Naive thymus-derived CD8-positive, alpha-beta T cell (primary cell): ENCODE measurements at regions not wholly inside any gene's neighbourhood (a gene's known extent, or its start where the extent isn't known, plus 50 kb on each side); places are given as distances from the start of the nearest gene placed in this dataset.
"Not testable (repeated sequence)": the region's sequence is repeated elsewhere in the genome, so short reads cannot be mapped to it uniquely, and the experiment has no call there.

Source experiments
- ATAC-seq, 2 donors: fragments of 150-1000 bp; cut with Tn5 transposase in 1 of 2; sonication (Bioruptor Pico), chemical (Tn5 transposase) in 1 of 2; 1 replicate in 1 of 2; 2 replicates in 1 of 2; pipeline ENCODE4 v1.10.0; 2021; ENCODE audit warnings: mild to moderate bottlenecking in 2 of 2, moderate library complexity in 2 of 2
- POLR2A ChIA-PET: fragments of 350-600 bp; sonication (Branson Sonifier 250); formaldehyde crosslinking; loops from one replicate; lab custom pipeline; 2021; ENCODE audit warnings: antibody characterized with exemption; lab: Charles Lee
- DNase-seq, 10 donors: peaks; one replicate each; pipeline versions ENCODE4 v3.0.0 to v3.0.0-alpha.2; 2020 to 2022
- H3K27ac Mint-ChIP-seq, 10 donors: one replicate each; pipeline ENCODE4 v1.8.0; 2020 to 2022; ENCODE audit warnings: mild to moderate bottlenecking in 10 of 10, mixed read lengths in 10 of 10, moderate library complexity in 4 of 10, inconsistent platforms in 1 of 10
- H3K27me3 Mint-ChIP-seq, 5 donors: one replicate each; pipeline ENCODE4 v1.8.0; 2021 to 2022; ENCODE audit warnings: mixed read lengths in 5 of 5
- H3K36me3 Mint-ChIP-seq, 3 donors: one replicate each; pipeline ENCODE4 v1.8.0; 2020 to 2022; ENCODE audit warnings: mixed read lengths in 3 of 3, mild to moderate bottlenecking in 2 of 3, inconsistent platforms in 1 of 3
- H3K4me1 Mint-ChIP-seq, 4 donors: one replicate each; pipeline ENCODE4 v1.8.0; 2021 to 2022; ENCODE audit warnings: mixed read lengths in 4 of 4
- H3K4me3 Mint-ChIP-seq, 10 donors: one replicate each; pipeline ENCODE4 v1.8.0; 2020 to 2022; ENCODE audit warnings: mild to moderate bottlenecking in 10 of 10, mixed read lengths in 10 of 10, moderate library complexity in 6 of 10, inconsistent platforms in 1 of 10
- H3K9me3 Mint-ChIP-seq, 9 donors: one replicate each; pipeline ENCODE4 v1.8.0; 2020 to 2022; ENCODE audit warnings: mixed read lengths in 9 of 9, mild to moderate bottlenecking in 3 of 9, inconsistent platforms in 1 of 9, moderate library complexity in 1 of 9

DNA sequence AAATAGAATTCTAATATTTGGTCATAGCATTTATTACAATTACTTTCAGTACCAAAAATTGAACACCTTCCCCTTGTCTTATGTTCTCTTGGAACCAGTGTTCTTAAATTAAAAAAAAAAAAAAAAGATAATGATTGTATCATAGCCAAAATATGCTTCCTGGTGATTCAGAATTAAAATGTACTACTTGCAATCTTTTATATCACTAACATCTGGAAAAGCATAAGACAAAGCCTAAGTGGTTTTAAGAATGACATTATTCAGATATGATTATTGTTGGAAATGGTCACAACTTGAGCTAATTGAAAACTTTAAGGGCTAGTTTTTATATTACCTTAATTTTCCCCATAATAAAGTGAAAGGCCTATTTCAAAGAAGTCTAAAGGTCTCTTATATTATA lies 493.3 kb upstream of the MARCKS start:
- Mint-ChIP-seq H3K36me3 (no peaks in the 10 kb centered on the region), H3K27me3 (peaks cover 0 to 3% (median 0%) of the 10 kb centered on the region in 5 donors), H3K4me1 (no peaks in the 10 kb centered on the region), H3K9me3 (no peaks in the 10 kb centered on the region), H3K4me3 (no peak overlapping the region), H3K27ac (no peak overlapping the region)
- no peak for DNase-seq
- no peak for ATAC-seq
- POLR2A ChIA-PET, result no interaction called here

DNA sequence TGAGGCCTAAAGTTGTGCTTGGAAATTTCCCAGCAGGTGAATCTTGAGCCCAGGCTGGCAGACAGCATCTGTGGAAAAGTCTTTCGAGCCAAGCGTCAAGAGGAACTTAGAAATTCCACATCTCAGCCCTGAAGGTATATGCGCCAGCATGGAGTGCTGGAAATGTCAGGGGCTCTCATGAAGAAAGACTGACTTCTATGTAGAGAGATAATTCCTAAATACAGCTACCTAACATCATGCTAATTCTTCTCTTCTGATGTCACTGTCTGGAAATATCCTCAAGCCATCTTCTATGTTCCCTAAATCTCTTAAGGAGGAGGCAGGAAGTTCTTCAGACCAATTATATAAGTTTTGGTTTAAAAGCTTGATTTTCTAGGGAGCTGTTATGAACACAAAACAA lies 492.4 kb upstream of the MARCKS start:
- no peaks in the 10 kb centered on the region for H3K36me3 Mint-ChIP-seq
- H3K27me3 Mint-ChIP-seq, result peaks cover 0 to 3% (median 0%) of the 10 kb centered on the region in 5 donors
- ATAC-seq (no peak), DNase-seq (no peak)
- H3K27ac Mint-ChIP-seq, result no peak overlapping the region
- no peak overlapping the region for H3K4me3 Mint-ChIP-seq
- H3K4me1 Mint-ChIP-seq, result no peaks in the 10 kb centered on the region
- no peaks in the 10 kb centered on the region for H3K9me3 Mint-ChIP-seq
- POLR2A ChIA-PET, result no interaction called here

DNA sequence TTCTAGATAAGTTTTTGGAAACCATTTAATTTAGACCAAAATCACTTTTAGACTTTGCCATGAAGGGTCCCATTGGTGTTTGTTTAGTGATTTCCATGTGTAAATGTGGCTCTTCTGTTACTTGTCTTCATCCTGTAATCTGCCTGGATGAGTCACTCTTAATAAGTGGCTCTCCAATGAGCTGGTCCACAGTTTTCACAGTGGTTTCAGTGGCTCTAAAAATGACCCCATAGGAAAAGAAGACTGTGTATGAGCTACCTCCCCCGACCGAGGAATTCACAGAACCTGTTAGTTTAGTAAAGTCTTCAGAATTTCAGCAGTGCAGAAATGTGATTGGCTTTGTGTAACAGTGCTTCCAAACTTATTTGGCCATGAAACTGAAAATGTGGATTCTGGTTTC lies 492.0 kb upstream of the MARCKS start:
- H3K27ac Mint-ChIP-seq, result no peak overlapping the region
- H3K27me3 Mint-ChIP-seq, result peaks cover 0 to 3% (median 0%) of the 10 kb centered on the region in 5 donors
- ATAC-seq (no peak), DNase-seq (no peak)
- POLR2A ChIA-PET, result no interaction called here
- no peaks in the 10 kb centered on the region for H3K9me3 Mint-ChIP-seq
- no peak overlapping the region for H3K4me3 Mint-ChIP-seq
- H3K36me3 Mint-ChIP-seq, result no peaks in the 10 kb centered on the region
- H3K4me1 Mint-ChIP-seq, result no peaks in the 10 kb centered on the region

DNA sequence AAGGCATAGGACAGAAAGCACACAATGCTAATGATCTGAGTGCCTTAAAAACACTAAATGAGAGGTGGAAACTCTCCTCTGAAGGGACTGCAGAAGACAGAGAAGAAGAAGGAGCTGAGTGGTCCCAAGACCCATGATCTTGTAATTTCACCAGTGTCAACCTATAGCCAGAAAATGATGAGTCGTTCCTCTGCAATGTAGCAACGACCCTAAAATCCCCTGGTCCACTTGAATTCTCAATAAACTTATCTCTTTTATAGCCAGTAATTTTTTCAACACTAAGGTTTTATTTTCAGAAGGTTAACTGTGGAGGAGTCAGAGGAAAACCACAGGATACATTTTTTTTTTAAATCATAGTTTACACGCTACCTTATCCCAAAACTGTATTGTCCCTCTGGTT lies 490.6 kb upstream of the MARCKS start:
- Mint-ChIP-seq H3K27ac (no peak overlapping the region), H3K9me3 (no peaks in the 10 kb centered on the region), H3K27me3 (peaks cover 0 to 3% (median 0%) of the 10 kb centered on the region in 5 donors), H3K4me1 (no peaks in the 10 kb centered on the region), H3K4me3 (no peak overlapping the region), H3K36me3 (no peaks in the 10 kb centered on the region)
- DNase-seq (no peak), ATAC-seq (no peak)
- POLR2A ChIA-PET, result no interaction called here

DNA sequence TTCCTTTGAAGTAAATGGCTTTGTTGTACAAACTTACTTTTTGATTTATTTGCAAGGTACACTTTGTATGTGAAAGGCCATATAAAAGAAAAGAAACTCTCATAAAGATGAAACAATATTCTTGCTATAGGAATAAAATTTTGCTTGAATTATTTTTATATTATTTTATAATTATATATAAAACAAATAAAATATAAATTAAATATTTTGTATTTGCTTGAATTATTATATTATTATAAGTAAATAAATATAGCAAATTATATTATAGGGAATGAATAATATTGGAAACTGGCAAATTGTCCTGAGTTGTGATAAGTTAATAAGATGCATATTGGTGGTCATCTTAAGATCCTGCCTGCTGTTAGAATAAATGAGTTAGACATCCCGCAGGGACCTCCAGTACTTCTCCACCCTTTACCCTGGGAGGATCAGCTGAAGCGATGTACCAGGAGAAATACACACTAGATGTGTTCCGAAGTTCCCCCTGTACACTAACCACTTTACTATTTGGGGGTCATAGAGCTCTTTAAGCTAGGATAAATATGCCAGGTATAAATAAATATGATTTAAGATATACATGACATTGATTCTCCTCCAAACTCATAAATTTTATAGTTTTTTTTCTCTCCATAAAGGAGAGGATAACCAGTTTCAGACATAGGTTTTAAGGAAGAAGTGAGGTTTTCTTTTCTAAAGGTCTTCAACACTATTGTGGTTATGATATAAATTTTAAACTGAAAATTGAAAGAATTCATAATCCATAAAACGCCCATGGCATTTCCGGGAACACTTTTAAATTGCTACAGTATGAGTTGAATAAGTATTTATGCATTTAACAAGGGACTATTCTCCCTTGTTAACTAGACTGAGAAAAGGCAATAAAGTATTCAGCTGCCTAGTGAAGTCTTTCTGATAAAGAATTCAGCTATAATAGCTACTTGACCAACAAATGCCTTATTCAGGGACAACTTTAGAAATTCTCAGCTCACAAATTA lies 486.3 kb upstream of the MARCKS start:
- no peaks in the 10 kb centered on the region for H3K4me1 Mint-ChIP-seq
- no peak for ATAC-seq
- DNase-seq, result no peak
- H3K4me3 Mint-ChIP-seq, result no peak overlapping the region
- no peaks in the 10 kb centered on the region for H3K9me3 Mint-ChIP-seq
- no peaks in the 10 kb centered on the region for H3K36me3 Mint-ChIP-seq
- peaks cover 0 to 7% (median 0%) of the 10 kb centered on the region in 5 donors for H3K27me3 Mint-ChIP-seq
- peak overlapping the region in 1 of 10 donors; percentile 11 for H3K27ac Mint-ChIP-seq
- POLR2A ChIA-PET, result no interaction called here

DNA sequence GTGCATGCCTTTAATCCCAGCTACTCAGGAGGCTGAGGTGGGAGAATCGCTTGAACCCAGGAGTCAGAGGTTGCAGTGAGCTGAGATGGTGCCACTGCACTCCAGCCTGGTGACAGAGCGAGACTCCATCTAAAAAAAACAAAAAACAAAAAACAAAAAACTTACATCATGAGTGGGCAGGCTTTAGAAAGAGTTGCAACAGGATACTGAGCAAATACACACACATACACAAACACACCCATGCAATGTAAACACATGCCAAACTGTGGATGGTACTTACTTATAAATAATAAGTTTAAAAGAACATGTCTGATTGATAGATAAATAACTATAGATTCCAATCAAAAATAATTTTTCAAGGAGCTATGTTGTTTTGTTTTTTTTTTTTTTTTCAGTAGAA lies 481.7 kb upstream of the MARCKS start:
- H3K9me3 Mint-ChIP-seq, ATAC-seq, H3K27ac Mint-ChIP-seq, H3K36me3 Mint-ChIP-seq, DNase-seq, H3K4me1 Mint-ChIP-seq, H3K4me3 Mint-ChIP-seq, POLR2A ChIA-PET, H3K27me3 Mint-ChIP-seq: not testable (repeated sequence)

DNA sequence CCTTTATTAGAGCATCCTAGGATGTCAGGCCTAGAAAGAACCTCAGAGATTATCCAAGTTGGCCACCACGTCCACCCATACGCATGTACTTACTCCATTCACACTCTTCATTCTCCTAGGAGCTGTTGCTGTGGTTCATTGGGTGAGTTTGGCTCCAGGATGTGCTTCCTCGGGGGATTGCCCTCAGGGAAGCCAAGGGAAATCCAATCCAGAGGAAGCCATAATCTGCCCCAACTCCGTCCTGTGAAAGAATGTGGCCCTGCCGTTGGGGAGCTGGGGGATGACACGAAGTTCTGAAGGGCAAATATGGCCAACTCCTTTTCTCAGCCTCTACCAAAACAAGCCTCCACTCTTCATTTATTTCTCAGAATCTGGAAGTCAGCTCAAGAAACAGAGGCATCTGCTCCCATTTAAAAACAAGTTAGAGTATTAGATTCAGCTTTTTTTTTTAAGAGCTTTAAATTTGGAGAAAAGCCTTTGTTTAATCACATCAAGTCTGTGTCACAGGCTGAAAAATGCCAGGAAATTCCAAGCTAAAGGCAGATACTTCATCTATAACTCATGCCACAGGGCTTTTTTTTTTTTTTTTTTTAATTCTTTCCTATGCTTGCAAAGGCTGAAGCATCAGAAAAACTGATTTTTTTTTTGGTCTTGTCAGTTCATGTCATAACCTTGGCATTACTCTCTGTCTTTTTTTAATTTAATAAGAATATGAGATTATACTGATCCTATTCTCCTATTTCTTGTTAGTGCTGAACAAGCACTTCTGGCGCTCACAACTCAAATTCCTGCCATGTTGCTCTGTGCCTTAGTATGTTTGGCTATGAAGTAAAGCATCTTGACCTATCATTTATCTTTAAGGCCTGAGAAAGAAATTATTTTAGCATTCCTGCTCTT lies 480.9 kb upstream of the MARCKS start:
- no peaks in the 10 kb centered on the region for H3K4me1 Mint-ChIP-seq
- DNase-seq, result no peak
- POLR2A ChIA-PET, result no interaction called here
- no peak for ATAC-seq
- H3K4me3 Mint-ChIP-seq, result no peak overlapping the region
- H3K36me3 Mint-ChIP-seq, result no peaks in the 10 kb centered on the region
- H3K27ac Mint-ChIP-seq, result no peak overlapping the region
- peaks cover 0 to 7% (median 1%) of the 10 kb centered on the region in 5 donors for H3K27me3 Mint-ChIP-seq
- peaks cover 0 to 4% (median 0%) of the 10 kb centered on the region in 9 donors for H3K9me3 Mint-ChIP-seq

DNA sequence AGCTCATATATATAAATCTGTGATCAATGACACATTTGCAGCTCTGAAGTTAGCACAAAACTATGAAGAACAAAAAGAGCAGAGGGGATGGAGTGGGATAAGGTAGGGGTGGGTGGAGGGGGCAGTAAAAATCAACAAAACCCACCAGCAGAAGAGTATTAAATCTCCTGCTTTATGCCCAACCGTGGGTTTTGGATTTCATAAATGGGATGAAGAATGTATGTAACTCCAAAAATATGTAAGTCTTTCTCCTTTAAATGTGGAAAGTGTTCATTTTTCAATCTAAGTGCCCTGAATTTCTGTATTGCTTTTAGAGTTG lies 480.3 kb upstream of the MARCKS start:
- no peaks in the 10 kb centered on the region for H3K4me1 Mint-ChIP-seq
- POLR2A ChIA-PET, result no interaction called here
- ATAC-seq (no peak), DNase-seq (no peak)
- H3K4me3 Mint-ChIP-seq, result no peak overlapping the region
- peaks cover 0 to 4% (median 0%) of the 10 kb centered on the region in 9 donors for H3K9me3 Mint-ChIP-seq
- no peak overlapping the region for H3K27ac Mint-ChIP-seq
- H3K36me3 Mint-ChIP-seq, result no peaks in the 10 kb centered on the region
- peaks cover 0 to 7% (median 1%) of the 10 kb centered on the region in 5 donors for H3K27me3 Mint-ChIP-seq

DNA sequence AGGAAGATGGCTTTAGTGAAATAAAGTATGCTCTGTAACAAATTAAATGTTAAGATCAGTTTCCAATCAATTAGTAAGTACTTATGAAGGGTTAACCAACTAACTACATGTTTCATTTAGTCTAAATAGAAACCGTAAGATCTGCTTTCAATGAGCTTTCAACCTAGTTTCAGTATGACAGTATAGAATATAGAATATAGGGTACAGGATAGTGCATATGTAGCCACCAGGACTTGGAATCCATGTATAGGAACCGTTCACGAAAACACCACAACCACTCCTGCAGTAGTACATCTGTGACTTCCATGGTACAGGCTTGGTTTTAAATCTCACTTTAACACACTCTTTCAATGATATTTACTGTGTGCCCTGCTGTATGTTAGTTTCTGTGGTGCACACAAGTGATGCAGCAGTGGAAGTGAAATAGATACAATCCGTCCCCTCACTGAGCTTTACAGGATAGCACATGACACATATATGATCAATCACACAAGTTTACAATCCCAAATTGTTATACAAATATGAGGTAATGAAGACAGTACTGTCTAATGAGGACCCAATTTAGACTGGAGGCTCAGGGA lies 479.7 kb upstream of the MARCKS start:
- Mint-ChIP-seq H3K27ac (no peak overlapping the region), H3K4me3 (no peak overlapping the region), H3K27me3 (peaks cover 0 to 7% (median 1%) of the 10 kb centered on the region in 5 donors), H3K36me3 (no peaks in the 10 kb centered on the region), H3K9me3 (peaks cover 0 to 4% (median 0%) of the 10 kb centered on the region in 9 donors), H3K4me1 (no peaks in the 10 kb centered on the region)
- POLR2A ChIA-PET, result no interaction called here
- DNase-seq (no peak), ATAC-seq (no peak)

DNA sequence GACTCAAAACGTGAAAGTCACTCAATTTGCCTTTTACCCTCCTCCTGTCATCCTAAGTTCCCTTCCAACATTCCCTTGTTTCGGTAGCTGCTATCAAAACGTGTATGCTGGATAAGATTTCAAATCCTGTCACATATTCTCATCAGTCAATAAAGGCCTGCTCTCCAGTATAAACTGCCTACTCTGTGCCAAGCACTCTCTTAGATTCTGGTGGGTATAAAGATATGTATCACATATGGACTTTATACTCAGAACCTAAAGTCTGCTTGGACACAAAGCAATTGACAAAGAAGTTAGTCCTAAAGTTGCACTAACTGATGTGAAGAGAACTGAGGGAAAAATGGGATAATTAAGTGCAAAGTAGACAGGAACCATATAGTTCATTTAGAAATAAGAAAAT lies 476.6 kb upstream of the MARCKS start:
- ATAC-seq (no peak), DNase-seq (no peak)
- no peaks in the 10 kb centered on the region for H3K36me3 Mint-ChIP-seq
- H3K4me1 Mint-ChIP-seq, result no peaks in the 10 kb centered on the region
- peaks cover 0 to 1% (median 0%) of the 10 kb centered on the region in 5 donors for H3K27me3 Mint-ChIP-seq
- H3K27ac Mint-ChIP-seq, result no peak overlapping the region
- peaks cover 0 to 4% (median 0%) of the 10 kb centered on the region in 9 donors for H3K9me3 Mint-ChIP-seq
- no peak overlapping the region for H3K4me3 Mint-ChIP-seq
- POLR2A ChIA-PET, result no interaction called here

DNA sequence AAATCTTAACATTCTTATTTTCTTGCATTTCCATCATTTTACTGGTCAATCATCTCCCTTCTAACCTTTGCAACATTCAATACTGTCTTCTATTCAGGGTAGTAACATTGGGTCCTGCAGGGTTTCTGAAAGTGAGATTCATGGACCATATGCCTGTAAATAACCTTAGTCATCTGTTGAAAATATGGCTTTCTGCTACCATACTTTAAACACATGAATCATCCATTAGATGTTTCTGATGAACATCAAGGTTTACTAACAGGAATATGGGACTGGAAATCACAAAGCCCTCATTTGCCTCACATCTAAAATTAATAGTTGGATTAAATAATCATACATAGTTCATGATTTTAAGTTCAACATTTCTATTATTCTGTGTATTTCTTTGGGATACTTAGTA lies 475.9 kb upstream of the MARCKS start:
- Mint-ChIP-seq H3K4me1 (no peaks in the 10 kb centered on the region), H3K27ac (no peak overlapping the region), H3K4me3 (no peak overlapping the region), H3K27me3 (peaks cover 0 to 1% (median 0%) of the 10 kb centered on the region in 5 donors), H3K36me3 (no peaks in the 10 kb centered on the region), H3K9me3 (peaks cover 0 to 4% (median 0%) of the 10 kb centered on the region in 9 donors)
- POLR2A ChIA-PET, result no interaction called here
- ATAC-seq (no peak), DNase-seq (no peak)

DNA sequence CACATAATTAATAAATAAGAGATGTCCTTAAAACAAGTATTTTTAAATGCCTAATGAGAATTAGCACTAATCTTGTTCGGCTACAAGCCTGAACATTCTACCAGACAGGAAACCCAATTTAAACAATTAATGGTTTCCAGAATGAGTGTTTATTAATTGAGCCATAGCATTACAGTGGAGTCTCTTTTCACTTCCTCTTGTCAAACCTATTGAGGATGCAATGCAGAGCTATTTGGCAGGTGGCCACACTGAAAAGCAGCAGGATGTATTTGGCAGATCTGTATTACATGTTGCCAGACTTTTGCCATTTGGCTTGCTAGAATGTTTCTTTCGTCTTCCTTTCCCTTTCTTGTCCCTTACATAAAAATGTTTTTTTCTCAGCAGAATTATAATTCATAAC lies 475.2 kb upstream of the MARCKS start:
- POLR2A ChIA-PET, result no interaction called here
- Mint-ChIP-seq H3K4me1 (no peaks in the 10 kb centered on the region), H3K27ac (no peak overlapping the region), H3K36me3 (no peaks in the 10 kb centered on the region), H3K9me3 (peaks cover 0 to 4% (median 0%) of the 10 kb centered on the region in 9 donors), H3K4me3 (no peak overlapping the region), H3K27me3 (peaks cover 0 to 1% (median 0%) of the 10 kb centered on the region in 5 donors)
- no peak for DNase-seq
- ATAC-seq, result no peak

DNA sequence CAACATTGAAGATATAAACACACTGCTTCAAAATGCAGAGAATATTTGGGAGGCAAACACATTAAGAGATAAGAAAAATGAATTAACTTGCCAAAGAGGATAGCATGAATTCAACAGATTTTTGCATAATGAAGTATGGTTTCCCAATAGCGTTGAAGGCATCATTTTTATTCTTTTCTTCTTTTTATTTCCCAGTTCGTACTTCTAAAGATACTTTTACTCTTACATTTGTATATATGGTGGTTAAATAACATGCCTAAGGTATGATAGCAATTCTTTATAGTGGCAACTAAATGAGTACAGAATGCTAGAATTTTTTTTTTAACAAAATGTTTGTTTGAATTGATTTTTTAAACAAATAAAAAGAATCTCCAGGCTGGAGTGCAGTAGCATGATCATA lies 473.4 kb upstream of the MARCKS start:
- Mint-ChIP-seq H3K9me3 (peaks cover 0 to 4% (median 0%) of the 10 kb centered on the region in 9 donors), H3K27me3 (peaks cover 0 to 1% (median 0%) of the 10 kb centered on the region in 5 donors), H3K36me3 (no peaks in the 10 kb centered on the region), H3K27ac (no peak overlapping the region), H3K4me1 (no peaks in the 10 kb centered on the region), H3K4me3 (no peak overlapping the region)
- DNase-seq, result no peak
- no peak for ATAC-seq
- POLR2A ChIA-PET, result no interaction called here
